Testis (tissue), 2 donors: ENCODE measurements at regions not wholly inside any gene's neighbourhood (a gene's known extent, or its start where the extent isn't known, plus 50 kb on each side); places are given as distances from the start of the nearest gene placed in this dataset.
A peak's percentile ranks its signal among the peaks of the same experiment; 100 is the strongest.

Source experiments
- DNase-seq: peaks from one replicate; pipeline ENCODE4 v3.0.0-alpha.2; 2019
- H3K27ac ChIP-seq, 2 donors: fragments of 200-600 bp; sonication (generic); one replicate each; pipeline ENCODE4 v1.5.1; 2019
- H3K27me3 ChIP-seq: fragments of 200-600 bp; sonication (generic); one replicate; pipeline ENCODE4 v1.5.1; 2019
- H3K36me3 ChIP-seq: fragments of 200-600 bp; sonication (generic); one replicate; pipeline ENCODE4 v1.5.1; 2017; ENCODE audit warnings: low read depth; ENCODE audit errors: missing control alignments
- H3K4me1 ChIP-seq: fragments of 200-600 bp; sonication (generic); one replicate; pipeline ENCODE4 v1.5.1; 2019
- H3K4me3 ChIP-seq, 2 donors: fragments of 200-600 bp; sonication (generic); one replicate each; pipeline ENCODE4 v1.5.1; 2017 to 2019
- H3K9me3 ChIP-seq: fragments of 200-600 bp; sonication (generic); one replicate; pipeline ENCODE4 v1.5.1; 2017
- POLR2A ChIP-seq: fragments of 450-650 bp; IDR thresholded peaks from one replicate; pipeline ENCODE4 v1.6.1; 2017; ENCODE audit warnings: antibody characterized with exemption, mild to moderate bottlenecking, moderate library complexity
- WGBS, 2 donors: methylation state at CpG; one replicate each; pipeline ENCODE4 v1.1.5; 2018; 5-methylcytosine and 5-hydroxymethylcytosine counted together
- intact Hi-C: fragments of 100-400 bp; cut with DNase I; formaldehyde crosslinking; loops from one replicate; pipeline ENCODE4 v1.15.1; 2023; ENCODE audit warnings: low total_unique reads
- TF ChIP-seq, protein P1 (sequence below), 3 experiments: fragments of 450-650 bp in 2 of 3; fragments of 200-600 bp in 1 of 3; sonication (generic) in 1 of 3; IDR thresholded peaks; one replicate each; pipeline ENCODE4 v1.5.1; 2016 to 2019; ENCODE audit warnings: antibody characterized with exemption in 3 of 3, mild to moderate bottlenecking in 2 of 3, moderate library complexity in 1 of 3

DNA sequence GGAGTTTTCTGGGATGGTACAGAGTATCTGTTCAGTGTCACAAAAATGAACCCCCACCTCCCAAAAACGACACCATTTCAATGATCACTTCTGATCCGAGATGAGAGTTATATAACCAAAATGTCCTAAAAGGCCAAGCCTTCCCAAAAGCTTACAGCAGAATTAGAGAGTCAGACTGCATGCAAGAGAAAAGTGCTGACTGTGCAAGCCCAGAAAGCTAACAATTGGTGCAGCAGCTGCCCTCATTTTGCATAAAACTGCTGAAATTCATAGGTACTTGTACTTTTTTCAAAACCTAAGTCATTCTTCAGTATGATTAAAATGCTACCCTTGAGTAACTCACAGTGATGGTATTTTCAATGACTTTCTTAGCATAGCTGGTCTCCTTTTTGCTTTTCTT is 819.6 kb upstream of the ARGLU1 start:
- H3K36me3 ChIP-seq: no peaks in the 10 kb centered on the region
- DNase-seq: no peak
- H3K9me3 ChIP-seq: no peaks in the 10 kb centered on the region
- H3K4me3 ChIP-seq: no peak overlapping the region
- no peak overlapping the region for H3K27ac ChIP-seq
- no peaks in the 10 kb centered on the region for H3K27me3 ChIP-seq
- TF ChIP-seq POLR2A: no peak
- intact Hi-C loops: no loop called here
- H3K4me1 ChIP-seq: peaks cover 11% of the 10 kb centered on the region
- 62 to 70% methylated on average over 2 of the region's 2 CpGs for WGBS, 2 donors

DNA sequence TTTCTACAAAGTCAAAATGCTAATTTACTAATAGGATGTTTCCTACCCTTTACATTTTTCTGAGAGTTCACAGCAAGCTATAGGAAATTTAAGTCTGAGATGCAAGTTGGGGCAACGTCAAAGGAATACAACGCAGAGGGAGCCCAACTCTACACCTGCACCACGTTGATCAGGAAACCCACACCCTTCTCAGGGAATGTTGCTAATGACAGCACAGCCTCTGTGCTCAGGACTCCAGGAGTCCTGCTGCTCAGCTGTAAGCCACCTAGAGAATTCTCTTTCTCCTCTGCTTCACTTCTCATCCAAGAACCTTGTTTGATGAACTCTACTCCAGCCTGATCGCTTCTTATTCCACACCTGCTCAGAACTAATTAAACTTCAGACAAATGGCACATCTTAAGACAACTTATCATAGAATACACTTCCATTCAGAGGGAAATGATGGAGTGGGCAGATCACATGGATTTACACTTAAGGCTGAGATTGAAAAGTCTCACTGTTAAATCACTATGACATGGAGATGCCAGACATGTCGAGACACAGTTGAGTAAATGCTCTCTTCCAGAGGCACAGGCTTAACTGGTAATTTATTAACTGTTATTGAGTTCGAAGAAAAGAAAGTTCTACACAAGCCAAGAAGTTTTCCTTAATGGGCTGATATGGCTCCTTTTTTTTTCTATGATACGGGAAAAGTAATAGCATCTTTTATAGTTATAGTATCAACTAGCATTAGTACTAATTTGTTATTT is 811.6 kb upstream of the ARGLU1 start:
- intact Hi-C loops: no loop called here
- WGBS, 2 donors: 70 to 77% methylated on average over 7 of the region's 7 CpGs
- Histone ChIP-seq H3K36me3 (no peaks in the 10 kb centered on the region), H3K4me1 (no peaks in the 10 kb centered on the region), H3K4me3 (no peak overlapping the region), H3K27me3 (no peaks in the 10 kb centered on the region), H3K27ac (no peak overlapping the region), H3K9me3 (no peaks in the 10 kb centered on the region)
- TF ChIP-seq POLR2A: no peak
- TF ChIP-seq, protein P1, sequence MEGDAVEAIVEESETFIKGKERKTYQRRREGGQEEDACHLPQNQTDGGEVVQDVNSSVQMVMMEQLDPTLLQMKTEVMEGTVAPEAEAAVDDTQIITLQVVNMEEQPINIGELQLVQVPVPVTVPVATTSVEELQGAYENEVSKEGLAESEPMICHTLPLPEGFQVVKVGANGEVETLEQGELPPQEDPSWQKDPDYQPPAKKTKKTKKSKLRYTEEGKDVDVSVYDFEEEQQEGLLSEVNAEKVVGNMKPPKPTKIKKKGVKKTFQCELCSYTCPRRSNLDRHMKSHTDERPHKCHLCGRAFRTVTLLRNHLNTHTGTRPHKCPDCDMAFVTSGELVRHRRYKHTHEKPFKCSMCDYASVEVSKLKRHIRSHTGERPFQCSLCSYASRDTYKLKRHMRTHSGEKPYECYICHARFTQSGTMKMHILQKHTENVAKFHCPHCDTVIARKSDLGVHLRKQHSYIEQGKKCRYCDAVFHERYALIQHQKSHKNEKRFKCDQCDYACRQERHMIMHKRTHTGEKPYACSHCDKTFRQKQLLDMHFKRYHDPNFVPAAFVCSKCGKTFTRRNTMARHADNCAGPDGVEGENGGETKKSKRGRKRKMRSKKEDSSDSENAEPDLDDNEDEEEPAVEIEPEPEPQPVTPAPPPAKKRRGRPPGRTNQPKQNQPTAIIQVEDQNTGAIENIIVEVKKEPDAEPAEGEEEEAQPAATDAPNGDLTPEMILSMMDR (IDR thresholded peaks at IDR 0.05): no peak
- DNase-seq: no peak

GRCh38 chr13:107376341-107377125 is 808.6 kb upstream of the ARGLU1 start:
- no peak for TF ChIP-seq POLR2A
- TF ChIP-seq, protein P1 (IDR thresholded peaks at IDR 0.05): no peak
- no peaks in the 10 kb centered on the region for H3K4me1 ChIP-seq
- DNase-seq: no peak
- intact Hi-C loops: no loop called here
- no peaks in the 10 kb centered on the region for H3K27me3 ChIP-seq
- WGBS, 2 donors: 39 to 43% methylated on average over 6 of the region's 6 CpGs
- H3K9me3 ChIP-seq: no peaks in the 10 kb centered on the region
- no peak overlapping the region for H3K4me3 ChIP-seq
- H3K36me3 ChIP-seq: no peaks in the 10 kb centered on the region
- H3K27ac ChIP-seq: peak overlapping the region in 1 of 2 donors; percentile 29

- no peaks in the 10 kb centered on the region for H3K9me3 ChIP-seq
- no peak overlapping the region for H3K4me3 ChIP-seq
- intact Hi-C loops: no loop called here
- H3K36me3 ChIP-seq: no peaks in the 10 kb centered on the region
- H3K4me1 ChIP-seq: no peaks in the 10 kb centered on the region
- no peaks in the 10 kb centered on the region for H3K27me3 ChIP-seq
- no peak overlapping the region for H3K27ac ChIP-seq
- TF ChIP-seq, protein P1 (IDR thresholded peaks at IDR 0.05): no peak
- TF ChIP-seq POLR2A: no peak
- DNase-seq: no peak
- 62 to 63% methylated on average over 4 of the region's 4 CpGs for WGBS, 2 donors
Measured at GRCh38 chr13:107375701-107376340, 807.9 kb upstream of the ARGLU1 start.

- TF ChIP-seq, protein P1 (IDR thresholded peaks at IDR 0.05): no peak
- no peak for TF ChIP-seq POLR2A
- WGBS, 2 donors: 85 to 86% methylated on average over 2 of the region's 2 CpGs
- H3K4me3 ChIP-seq: no peak overlapping the region
- H3K27me3 ChIP-seq: no peaks in the 10 kb centered on the region
- H3K27ac ChIP-seq: no peak overlapping the region
- H3K9me3 ChIP-seq: no peaks in the 10 kb centered on the region
- H3K36me3 ChIP-seq: no peaks in the 10 kb centered on the region
- no peak for DNase-seq
- H3K4me1 ChIP-seq: no peaks in the 10 kb centered on the region
- intact Hi-C loops: no loop called here
Measured at GRCh38 chr13:107374038-107374437, 806.1 kb upstream of the ARGLU1 start.
